A549 (cell line): ENCODE measurements at regions not wholly inside any gene's neighbourhood (a gene's known extent, or its start where the extent isn't known, plus 50 kb on each side); places are given as distances from the start of the nearest gene placed in this dataset.

Source experiments
- ATAC-seq, 2 experiments: fragments of 200-7000 bp in 1 of 2; fragments of >200 bp in 1 of 2; cut with Nextera tagmentation in 1 of 2; cut with Tn5 transposase in 1 of 2; 3 replicates each; pipeline versions ENCODE4 v1.8.0 to v1.9.1; 2018 to 2020; ENCODE audit warnings: mild to moderate bottlenecking in 1 of 2, moderate library complexity in 1 of 2
- CTCF ChIA-PET: fragments of 300-600 bp; sonication (Branson Sonifier 250); formaldehyde crosslinking; extraction: SDS; loops from one replicate; lab custom pipeline; 2021; ENCODE audit warnings: antibody characterized with exemption, inconsistent platforms; lab: Yijun Ruan, JAX
- POLR2A ChIA-PET: fragments of 350-600 bp; formaldehyde crosslinking; extraction: SDS; loops from one replicate; lab custom pipeline; 2021; ENCODE audit warnings: antibody characterized with exemption, inconsistent platforms; lab: Yijun Ruan, JAX
- DNase-seq, 2 experiments: peaks; one replicate each; pipeline versions ENCODE4 v3.0.0 to v3.0.0-alpha.2; 2011 to 2016; ENCODE audit warnings: low read depth in 1 of 2, low spot score in 1 of 2
- FAIRE-seq: peaks from 2 replicates; lab custom pipeline; 2011; peaks lifted over from hg19 to GRCh38; lab: Jason Lieb, UNC
- H3K27ac ChIP-seq, 2 experiments: fragments of >200 bp; sonication (Bioruptor Twin); formaldehyde crosslinking; 3 replicates each; pipeline ENCODE4 v1.5.1; 2016 to 2017
- H3K4me1 ChIP-seq: fragments of >200 bp; sonication (Bioruptor Twin); formaldehyde crosslinking; 3 replicates; pipeline ENCODE4 v1.6.1; 2016
- H3K4me2 ChIP-seq: fragments of >200 bp; sonication (Bioruptor Twin); formaldehyde crosslinking; 3 replicates; pipeline ENCODE4 v1.6.1; 2016
- H3K4me3 ChIP-seq: fragments of >200 bp; sonication (Bioruptor Twin); formaldehyde crosslinking; 3 replicates; pipeline ENCODE4 v1.5.1; 2016
- H3K9me3 ChIP-seq: fragments of >200 bp; sonication (Bioruptor Twin); formaldehyde crosslinking; 3 replicates; pipeline ENCODE4 v1.6.1; 2016
- BHLHE40 ChIP-seq: IDR thresholded peaks from 2 replicates; pipeline ENCODE4 v1.6.1; 2012; ENCODE audit warnings: low read depth, low read length, inconsistent platforms
- CBX8 ChIP-seq: fragments of 200-600 bp; sonication (generic); IDR thresholded peaks from 2 replicates; pipeline ENCODE4 v1.6.1; 2016
- CEBPB ChIP-seq, 2 experiments: fragments of >200 bp in 1 of 2; sonication (Bioruptor Twin) in 1 of 2; formaldehyde crosslinking in 1 of 2; IDR thresholded peaks; 2 replicates each; pipeline ENCODE4 v1.6.1; 2012 to 2016
- ELK1 ChIP-seq: fragments of 150-350 bp; IDR thresholded peaks from 2 replicates; pipeline ENCODE4 v1.6.1; 2014; ENCODE audit warnings: low read depth, mild to moderate bottlenecking, low read length
- EP300 ChIP-seq, 2 experiments: fragments of >200 bp; sonication (Bioruptor Twin); formaldehyde crosslinking; IDR thresholded peaks; 2 replicates in 1 of 2; 3 replicates in 1 of 2; pipeline ENCODE4 v1.6.1; 2016 to 2017
- MAX ChIP-seq: IDR thresholded peaks from 2 replicates; pipeline ENCODE4 v1.6.1; 2012
- MYC ChIP-seq: IDR thresholded peaks from 2 replicates; pipeline ENCODE4 v1.6.1; 2012; ENCODE audit warnings: mild to moderate bottlenecking, inconsistent platforms, low read length, improper control_type of control experiment, borderline replicate concordance
- NFE2L2 ChIP-seq: fragments of 150-350 bp; conservative IDR thresholded peaks from 2 replicates; pipeline ENCODE4 v1.6.1; 2014; ENCODE audit warnings: low read length
- NPAS2 ChIP-seq: fragments of 250-450 bp; sonication (Bioruptor Pico); IDR thresholded peaks from 2 replicates; pipeline ENCODE4 v1.8.0; 2022; ENCODE audit warnings: mild to moderate bottlenecking, moderate library complexity, borderline replicate concordance
- NR3C1 ChIP-seq: fragments of >200 bp; sonication (Bioruptor Twin); formaldehyde crosslinking; IDR thresholded peaks from 3 replicates; pipeline ENCODE4 v1.6.1; 2017
- POLR2A ChIP-seq: IDR thresholded peaks from 2 replicates; pipeline ENCODE4 v1.6.1; 2012; ENCODE audit warnings: mild to moderate bottlenecking, low read length
- RAD21 ChIP-seq, 2 experiments: fragments of >200 bp in 1 of 2; sonication (Bioruptor Twin) in 1 of 2; formaldehyde crosslinking in 1 of 2; IDR thresholded peaks in 1 of 2; conservative IDR thresholded peaks in 1 of 2; 2 replicates in 1 of 2; 3 replicates in 1 of 2; pipeline ENCODE4 v1.6.1; 2012 to 2018; ENCODE audit warnings: inconsistent platforms in 1 of 2
- RCOR1 ChIP-seq: fragments of 150-350 bp; IDR thresholded peaks from 2 replicates; pipeline ENCODE4 v1.6.1; 2014; ENCODE audit warnings: antibody characterized with exemption, low read length, low read depth
- RNF2 ChIP-seq: fragments of 200-600 bp; sonication (generic); IDR thresholded peaks from 2 replicates; pipeline ENCODE4 v1.6.1; 2016; ENCODE audit warnings: low read depth, mild to moderate bottlenecking, antibody characterized with exemption, moderate library complexity, borderline replicate concordance
- SMC3 ChIP-seq: fragments of >200 bp; sonication (Bioruptor Twin); formaldehyde crosslinking; IDR thresholded peaks from 3 replicates; pipeline ENCODE4 v1.6.1; 2018; ENCODE audit warnings: inconsistent platforms
- TP53 ChIP-seq: fragments of 250-450 bp; sonication (Bioruptor Pico); IDR thresholded peaks from 2 replicates; pipeline ENCODE4 v1.5.0; 2021; ENCODE audit warnings: mild to moderate bottlenecking, moderate library complexity
- ZFP36 ChIP-seq: fragments of 450-650 bp; IDR thresholded peaks from 2 replicates; pipeline ENCODE4 v1.6.1; 2014; ENCODE audit warnings: borderline replicate concordance; ENCODE audit not compliant: partially characterized antibody
- ZNF302 ChIP-seq: fragments of 250-450 bp; sonication (Bioruptor Pico); IDR thresholded peaks from 2 replicates; pipeline ENCODE4 v1.9.0; 2021; ENCODE audit warnings: inconsistent platforms, mild to moderate bottlenecking, moderate library complexity
- WGBS: methylation state at CpG from one replicate; pipeline ENCODE4 v1.1.6; 2017; ENCODE audit errors: missing lambda C conversion rate; 5-methylcytosine and 5-hydroxymethylcytosine counted together
- TF ChIP-seq, protein P1 (sequence below): fragments of >200 bp; sonication (Bioruptor Twin); formaldehyde crosslinking; IDR thresholded peaks from 3 replicates; pipeline ENCODE4 v1.5.1; 2016

GRCh38 chr2:64307421-64307820, 146.5 kb upstream of the LGALSL start:
- no peaks in the 10 kb centered on the region for H3K4me1 ChIP-seq
- FAIRE-seq (peak; percentile 18), DNase-seq (no peak), ATAC-seq (no peak)
- no peak overlapping the region for H3K4me2 ChIP-seq
- H3K4me3 ChIP-seq, result no peak overlapping the region
- H3K27ac ChIP-seq, result no peak overlapping the region
- no peak for TF ChIP-seq EP300 (IDR thresholded peaks at IDR 0.05)
- TF ChIP-seq MAX, result no peak
- TF ChIP-seq TP53 (CRISPR knock-in tag), result no peak
- TF ChIP-seq RNF2, result no peak
- no peak for TF ChIP-seq NPAS2 (CRISPR knock-in tag)
- TF ChIP-seq POLR2A, result no peak
- no peak for TF ChIP-seq MYC
- TF ChIP-seq ZNF302 (CRISPR knock-in tag), result no peak
- 62% methylated on average over 5 of the region's 5 CpGs for WGBS
- H3K9me3 ChIP-seq, result no peaks in the 10 kb centered on the region
- CTCF ChIA-PET, result interaction anchor here (1.3 to 2.1 kb wide), 2 partner anchors 9 to 24 kb away, joined by 4 to 9 read pairs; no protein-coding TSS in a partner anchor
- POLR2A ChIA-PET, result no interaction called here

DNA sequence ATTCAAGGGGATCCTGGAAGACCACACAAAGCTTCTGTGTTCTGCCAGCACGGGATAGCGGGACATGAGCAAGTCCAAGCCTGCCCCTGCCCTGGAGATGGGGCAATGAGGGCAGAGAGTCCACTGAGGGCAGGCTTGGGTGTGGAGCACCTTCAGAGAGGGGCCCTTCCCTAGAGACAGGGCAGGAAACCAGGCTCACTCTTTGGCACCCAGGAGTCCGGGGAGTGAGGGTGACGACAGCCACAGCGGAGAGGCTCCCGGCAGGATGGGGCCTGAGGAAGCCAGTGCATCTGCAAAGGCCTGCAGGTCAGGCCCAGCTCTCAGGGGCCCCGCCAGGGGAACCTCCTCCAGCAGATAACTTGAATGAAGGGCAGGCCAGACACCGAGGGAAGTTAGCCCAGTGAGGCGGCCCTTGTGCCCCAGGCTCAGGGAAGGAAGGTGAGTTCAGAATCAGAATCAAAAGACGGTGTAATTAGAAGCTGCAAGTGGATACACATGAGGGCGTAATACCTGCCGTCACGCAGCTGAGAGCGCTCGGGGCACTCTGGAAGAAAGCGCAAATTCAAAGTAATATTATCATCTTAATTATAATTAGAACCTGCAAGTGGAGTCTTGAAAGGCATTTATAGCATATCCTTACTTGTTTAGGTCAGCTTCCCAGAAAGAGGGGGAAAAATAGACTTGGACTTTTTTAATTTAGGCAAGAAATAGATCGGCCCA, 142.6 kb upstream of the LGALSL start:
- FAIRE-seq (no peak), ATAC-seq (0 out of 6 replicates have a peak, but pooled peaks of 1 of the 2 experiments have one; percentile 9), DNase-seq (no peak)
- H3K4me2 ChIP-seq, result no peak overlapping the region
- no peaks in the 10 kb centered on the region for H3K9me3 ChIP-seq
- H3K27ac ChIP-seq, result no peak overlapping the region
- no peaks in the 10 kb centered on the region for H3K4me1 ChIP-seq
- TF ChIP-seq RCOR1 (no peak), NR3C1 (no peak), CBX8 (no peak), EP300 (IDR thresholded peaks at IDR 0.05) (no peak), SMC3 (no peak)
- ChIA-PET CTCF (interaction anchor here (0.9 to 12.0 kb wide), 7 partner anchors 11 to 261 kb away, joined by 3 to 126 read pairs (median 7); no protein-coding TSS in a partner anchor), POLR2A (no interaction called here)
- no peak overlapping the region for H3K4me3 ChIP-seq
- WGBS, result 84% methylated on average over 17 of the region's 17 CpGs

DNA sequence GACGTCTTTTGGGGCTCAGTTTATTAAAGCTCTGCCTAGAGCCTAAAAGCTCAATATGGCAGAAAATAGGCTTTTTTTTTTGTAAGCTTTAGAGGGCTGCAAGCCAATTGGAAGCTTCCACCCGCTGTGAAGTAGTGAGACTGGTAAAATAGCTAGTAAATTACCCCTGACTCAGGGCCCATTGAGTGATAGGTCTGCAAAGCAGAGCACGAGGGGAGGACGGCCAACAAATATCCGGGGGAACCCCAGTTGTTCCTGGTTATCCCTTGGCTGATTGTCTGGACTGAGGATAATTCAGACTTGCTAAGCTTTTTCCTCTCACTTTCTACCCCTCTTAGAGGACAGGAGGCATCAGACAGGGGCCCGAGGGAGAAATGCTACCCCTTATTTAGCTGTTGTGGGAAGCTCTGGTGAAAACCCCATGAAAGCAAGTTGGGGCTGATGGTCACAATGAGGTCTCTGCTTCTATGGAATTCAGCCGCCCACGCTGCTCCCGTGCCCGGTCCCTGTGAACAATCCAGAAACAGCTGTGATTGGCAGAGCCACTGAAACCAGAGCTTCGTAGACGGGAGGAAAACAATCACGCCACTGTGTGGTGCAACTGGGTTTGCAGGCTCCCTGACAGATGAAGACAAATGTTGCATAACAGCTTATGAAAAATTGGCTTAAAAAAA, 141.9 kb upstream of the LGALSL start:
- Histone ChIP-seq H3K27ac (no peak overlapping the region), H3K4me1 (no peaks in the 10 kb centered on the region), H3K4me2 (0 out of 3 replicates have a peak overlapping the region, but pooled peaks have one; percentile 11), H3K4me3 (no peak overlapping the region), H3K9me3 (no peaks in the 10 kb centered on the region)
- CTCF ChIA-PET, result interaction anchor here (0.6 to 12.0 kb wide), 10 partner anchors 10 to 262 kb away, joined by 3 to 126 read pairs (median 5); no protein-coding TSS in a partner anchor
- POLR2A ChIA-PET, result no interaction called here
- WGBS, result 46% methylated on average over 13 of the region's 13 CpGs
- FAIRE-seq, result no peak
- peak; percentile 18 to 53 for DNase-seq
- peak; percentile 55 to 87; a peak in 5 of 6 replicates for ATAC-seq
- peak; percentile 7 to 51; a peak in 1 of 4 replicates for TF ChIP-seq CEBPB (IDR thresholded peaks at IDR 0.05)
- TF ChIP-seq, protein P1, sequence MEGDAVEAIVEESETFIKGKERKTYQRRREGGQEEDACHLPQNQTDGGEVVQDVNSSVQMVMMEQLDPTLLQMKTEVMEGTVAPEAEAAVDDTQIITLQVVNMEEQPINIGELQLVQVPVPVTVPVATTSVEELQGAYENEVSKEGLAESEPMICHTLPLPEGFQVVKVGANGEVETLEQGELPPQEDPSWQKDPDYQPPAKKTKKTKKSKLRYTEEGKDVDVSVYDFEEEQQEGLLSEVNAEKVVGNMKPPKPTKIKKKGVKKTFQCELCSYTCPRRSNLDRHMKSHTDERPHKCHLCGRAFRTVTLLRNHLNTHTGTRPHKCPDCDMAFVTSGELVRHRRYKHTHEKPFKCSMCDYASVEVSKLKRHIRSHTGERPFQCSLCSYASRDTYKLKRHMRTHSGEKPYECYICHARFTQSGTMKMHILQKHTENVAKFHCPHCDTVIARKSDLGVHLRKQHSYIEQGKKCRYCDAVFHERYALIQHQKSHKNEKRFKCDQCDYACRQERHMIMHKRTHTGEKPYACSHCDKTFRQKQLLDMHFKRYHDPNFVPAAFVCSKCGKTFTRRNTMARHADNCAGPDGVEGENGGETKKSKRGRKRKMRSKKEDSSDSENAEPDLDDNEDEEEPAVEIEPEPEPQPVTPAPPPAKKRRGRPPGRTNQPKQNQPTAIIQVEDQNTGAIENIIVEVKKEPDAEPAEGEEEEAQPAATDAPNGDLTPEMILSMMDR, result 0 out of 3 replicates have a peak, but pooled peaks have one; percentile 17
- peak; percentile 32; the same call in 1 of the 3 replicates for TF ChIP-seq SMC3
- peak; percentile 30 to 34; a peak in 3 of 5 replicates for TF ChIP-seq RAD21 (conservative IDR thresholded peaks at IDR 0.05 in 1 of 2, IDR thresholded peaks at IDR 0.05 in 1 of 2)
- no peak for TF ChIP-seq NFE2L2
- TF ChIP-seq MAX, result no peak
- peak; percentile 25; the same call in 1 of the 2 replicates for TF ChIP-seq BHLHE40
- TF ChIP-seq ELK1, result no peak
- TF ChIP-seq ZFP36, result no peak
